ENCODE measurements at regions not wholly inside any gene's neighbourhood (a gene's known extent, or its start where the extent isn't known, plus 50 kb on each side); places are given as distances from the start of the nearest gene placed in this dataset.

- Histone ChIP-seq H2BK120ac (ENCODE audit: insufficient read depth, low read length, poor library complexity) (no peak overlapping the region), H3K23ac (ENCODE audit: low read length) (no peak overlapping the region), H3K27ac (ENCODE audit: low read depth, low read length) (no peak overlapping the region), H2AK5ac (ENCODE audit: low read length) (no peak overlapping the region), H3K9me3 (ENCODE audit: insufficient read depth, low read depth, low read length) (no peaks in the 10 kb centered on the region), H3K79me1 (ENCODE audit: low read length) (peaks cover 5% of the 10 kb centered on the region), H4K8ac (ENCODE audit: low read depth, low read length) (no peak overlapping the region), H2BK12ac (ENCODE audit: low read length) (no peak overlapping the region), H3K14ac (ENCODE audit: low read length) (no peak overlapping the region), H3K9ac (ENCODE audit: low read length) (no peak overlapping the region), H3K4me2 (ENCODE audit: low read length) (no peak overlapping the region), H4K12ac (ENCODE audit: low read depth, low read length) (no peak overlapping the region), H3K18ac (ENCODE audit: low read length) (no peak overlapping the region), H3K4me1 (ENCODE audit: control insufficient read depth in 1 of 2, insufficient read depth in 2 of 2, low read length in 2 of 2) (peaks cover 5% of the 10 kb centered on the region in 2 experiments), H3K4ac (ENCODE audit: low read depth, low read length) (no peak overlapping the region), H3K27me3 (ENCODE audit: insufficient read depth, low read length) (no peaks in the 10 kb centered on the region), H3K79me2 (ENCODE audit: control insufficient read depth, insufficient read depth, low read length, poor library complexity) (no peaks in the 10 kb centered on the region), H2AFZ (ENCODE audit: insufficient read depth, low read length, poor library complexity) (no peak overlapping the region), H3K36me3 (ENCODE audit: control insufficient read depth in 1 of 2, insufficient read depth in 2 of 2, low read length in 2 of 2) (no peaks in the 10 kb centered on the region), H4K91ac (ENCODE audit: low read depth, low read length) (no peak overlapping the region), H2BK5ac (ENCODE audit: low read depth, low read length, poor library complexity) (no peak overlapping the region), H3K4me3 (ENCODE audit: low read depth, low read length) (no peak overlapping the region)
- WGBS (ENCODE audit: extremely low coverage, insufficient coverage, insufficient read length), result no CpG with 5 or more reads among the region's 2 CpGs
- no peak for DNase-seq
Observed at GRCh38 chr10:8248868-8249267, 194.4 kb downstream of the GATA3 start.

- H3K4me3 ChIP-seq (ENCODE audit: low read depth, low read length), result no peak overlapping the region
- H3K79me2 ChIP-seq (ENCODE audit: control insufficient read depth, insufficient read depth, low read length, poor library complexity), result no peaks in the 10 kb centered on the region
- H3K23ac ChIP-seq (ENCODE audit: low read length), result no peak overlapping the region
- no peak overlapping the region for H2AK5ac ChIP-seq (ENCODE audit: low read length)
- no peaks in the 10 kb centered on the region for H3K79me1 ChIP-seq (ENCODE audit: low read length)
- DNase-seq, result no peak
- no peak overlapping the region for H2BK120ac ChIP-seq (ENCODE audit: insufficient read depth, low read length, poor library complexity)
- no CpG with 5 or more reads among the region's 1 CpG for WGBS (ENCODE audit: extremely low coverage, insufficient coverage, insufficient read length)
- no peak overlapping the region for H3K27ac ChIP-seq (ENCODE audit: low read depth, low read length)
- no peak overlapping the region for H3K9ac ChIP-seq (ENCODE audit: low read length)
- peaks cover 0 to 2% of the 10 kb centered on the region in 2 experiments for H3K4me1 ChIP-seq (ENCODE audit: control insufficient read depth in 1 of 2, insufficient read depth in 2 of 2, low read length in 2 of 2)
- no peaks in the 10 kb centered on the region for H3K9me3 ChIP-seq (ENCODE audit: insufficient read depth, low read depth, low read length)
- no peak overlapping the region for H4K12ac ChIP-seq (ENCODE audit: low read depth, low read length)
- no peak overlapping the region for H4K8ac ChIP-seq (ENCODE audit: low read depth, low read length)
- H3K4me2 ChIP-seq (ENCODE audit: low read length), result no peak overlapping the region
- no peak overlapping the region for H3K4ac ChIP-seq (ENCODE audit: low read depth, low read length)
- H2AFZ ChIP-seq (ENCODE audit: insufficient read depth, low read length, poor library complexity), result no peak overlapping the region
- H2BK12ac ChIP-seq (ENCODE audit: low read length), result no peak overlapping the region
- H3K36me3 ChIP-seq (ENCODE audit: control insufficient read depth in 1 of 2, insufficient read depth in 2 of 2, low read length in 2 of 2), result no peaks in the 10 kb centered on the region
- no peak overlapping the region for H2BK5ac ChIP-seq (ENCODE audit: low read depth, low read length, poor library complexity)
- no peak overlapping the region for H3K14ac ChIP-seq (ENCODE audit: low read length)
- H4K91ac ChIP-seq (ENCODE audit: low read depth, low read length), result no peak overlapping the region
- no peak overlapping the region for H3K18ac ChIP-seq (ENCODE audit: low read length)
- no peaks in the 10 kb centered on the region for H3K27me3 ChIP-seq (ENCODE audit: insufficient read depth, low read length)
Observed at GRCh38 chr10:8254350-8254749, 199.9 kb downstream of the GATA3 start.

- H3K23ac ChIP-seq (ENCODE audit: low read length), result no peak overlapping the region
- H4K8ac ChIP-seq (ENCODE audit: low read depth, low read length), result no peak overlapping the region
- no peak overlapping the region for H3K27ac ChIP-seq (ENCODE audit: low read depth, low read length)
- no peaks in the 10 kb centered on the region for H3K27me3 ChIP-seq (ENCODE audit: insufficient read depth, low read length)
- no peak overlapping the region for H3K4ac ChIP-seq (ENCODE audit: low read depth, low read length)
- no peaks in the 10 kb centered on the region for H3K79me1 ChIP-seq (ENCODE audit: low read length)
- H2AFZ ChIP-seq (ENCODE audit: insufficient read depth, low read length, poor library complexity), result no peak overlapping the region
- H3K4me3 ChIP-seq (ENCODE audit: low read depth, low read length), result no peak overlapping the region
- H3K14ac ChIP-seq (ENCODE audit: low read length), result no peak overlapping the region
- H4K12ac ChIP-seq (ENCODE audit: low read depth, low read length), result no peak overlapping the region
- no peak overlapping the region for H3K4me2 ChIP-seq (ENCODE audit: low read length)
- H3K36me3 ChIP-seq (ENCODE audit: control insufficient read depth in 1 of 2, insufficient read depth in 2 of 2, low read length in 2 of 2), result no peaks in the 10 kb centered on the region
- DNase-seq, result no peak
- H2BK120ac ChIP-seq (ENCODE audit: insufficient read depth, low read length, poor library complexity), result no peak overlapping the region
- no peak overlapping the region for H4K91ac ChIP-seq (ENCODE audit: low read depth, low read length)
- H2BK5ac ChIP-seq (ENCODE audit: low read depth, low read length, poor library complexity), result no peak overlapping the region
- no CpG with 5 or more reads among the region's 1 CpG for WGBS (ENCODE audit: extremely low coverage, insufficient coverage, insufficient read length)
- peaks cover 0 to 2% of the 10 kb centered on the region in 2 experiments for H3K4me1 ChIP-seq (ENCODE audit: control insufficient read depth in 1 of 2, insufficient read depth in 2 of 2, low read length in 2 of 2)
- H2BK12ac ChIP-seq (ENCODE audit: low read length), result no peak overlapping the region
- no peak overlapping the region for H3K18ac ChIP-seq (ENCODE audit: low read length)
- H3K9me3 ChIP-seq (ENCODE audit: insufficient read depth, low read depth, low read length), result no peaks in the 10 kb centered on the region
- H3K9ac ChIP-seq (ENCODE audit: low read length), result no peak overlapping the region
- H2AK5ac ChIP-seq (ENCODE audit: low read length), result no peak overlapping the region
- no peaks in the 10 kb centered on the region for H3K79me2 ChIP-seq (ENCODE audit: control insufficient read depth, insufficient read depth, low read length, poor library complexity)
Observed at GRCh38 chr10:8255301-8255700, 200.8 kb downstream of the GATA3 start.

GRCh38 chr10:8260645-8261044 lies 206.2 kb downstream of the GATA3 start:
- Histone ChIP-seq H2AK5ac (ENCODE audit: low read length) (peak overlapping the region; percentile 12), H3K79me1 (ENCODE audit: low read length) (no peaks in the 10 kb centered on the region), H3K9ac (ENCODE audit: low read length) (no peak overlapping the region), H3K4me2 (ENCODE audit: low read length) (no peak overlapping the region), H3K4me1 (ENCODE audit: control insufficient read depth in 1 of 2, insufficient read depth in 2 of 2, low read length in 2 of 2) (peaks cover 0 to 2% of the 10 kb centered on the region in 2 experiments), H3K36me3 (ENCODE audit: control insufficient read depth in 1 of 2, insufficient read depth in 2 of 2, low read length in 2 of 2) (no peaks in the 10 kb centered on the region), H3K27me3 (ENCODE audit: insufficient read depth, low read length) (no peaks in the 10 kb centered on the region), H3K27ac (ENCODE audit: low read depth, low read length) (no peak overlapping the region), H4K12ac (ENCODE audit: low read depth, low read length) (no peak overlapping the region), H3K14ac (ENCODE audit: low read length) (no peak overlapping the region), H4K8ac (ENCODE audit: low read depth, low read length) (no peak overlapping the region), H3K9me3 (ENCODE audit: insufficient read depth, low read depth, low read length) (no peaks in the 10 kb centered on the region), H2BK5ac (ENCODE audit: low read depth, low read length, poor library complexity) (no peak overlapping the region), H2BK12ac (ENCODE audit: low read length) (no peak overlapping the region), H3K18ac (ENCODE audit: low read length) (no peak overlapping the region), H4K91ac (ENCODE audit: low read depth, low read length) (no peak overlapping the region), H3K79me2 (ENCODE audit: control insufficient read depth, insufficient read depth, low read length, poor library complexity) (no peaks in the 10 kb centered on the region), H2BK120ac (ENCODE audit: insufficient read depth, low read length, poor library complexity) (no peak overlapping the region), H2AFZ (ENCODE audit: insufficient read depth, low read length, poor library complexity) (no peak overlapping the region), H3K23ac (ENCODE audit: low read length) (no peak overlapping the region), H3K4me3 (ENCODE audit: low read depth, low read length) (no peak overlapping the region), H3K4ac (ENCODE audit: low read depth, low read length) (no peak overlapping the region)
- WGBS (ENCODE audit: extremely low coverage, insufficient coverage, insufficient read length), result no CpG with 5 or more reads among the region's 16 CpGs
- DNase-seq, result no peak
